GM19025 (cell line): ENCODE measurements at regions not wholly inside any gene's neighbourhood (a gene's known extent, or its start where the extent isn't known, plus 50 kb on each side); places are given as distances from the start of the nearest gene placed in this dataset.

Source experiments
- ATAC-seq: cut with Tn5 transposase; IDR thresholded peaks from one replicate; pipeline ENCODE4 v1.9.1; 2021; ENCODE audit warnings: mild to moderate bottlenecking, low read depth, moderate library complexity; ENCODE audit not compliant: unreplicated experiment

- no peak for ATAC-seq
These were observed 132.4 kb upstream of the ST6GAL2 start for GRCh38 chr2:107018366-107018765.

GRCh38 chr2:107020392-107020791, 134.4 kb upstream of the ST6GAL2 start:
- no peak for ATAC-seq

GRCh38 chr2:107024269-107024668, 138.3 kb upstream of the ST6GAL2 start:
- no peak for ATAC-seq

GRCh38 chr2:107025291-107025857, 139.4 kb upstream of the ST6GAL2 start:
- no peak for ATAC-seq

- no peak for ATAC-seq
These were observed 140.0 kb upstream of the ST6GAL2 start for GRCh38 chr2:107025869-107026380.

- ATAC-seq, result no peak
These were observed 141.2 kb upstream of the ST6GAL2 start for GRCh38 chr2:107027205-107027604.

- ATAC-seq, result no peak
These were observed 141.8 kb upstream of the ST6GAL2 start for GRCh38 chr2:107027810-107028209.

- ATAC-seq, result no peak
These were observed 142.7 kb upstream of the ST6GAL2 start for GRCh38 chr2:107028661-107029060.

GRCh38 chr2:107036293-107036692, 150.3 kb upstream of the ST6GAL2 start:
- ATAC-seq, result no peak

GRCh38 chr2:107062173-107062572, 176.2 kb upstream of the ST6GAL2 start:
- ATAC-seq, result no peak

DNA sequence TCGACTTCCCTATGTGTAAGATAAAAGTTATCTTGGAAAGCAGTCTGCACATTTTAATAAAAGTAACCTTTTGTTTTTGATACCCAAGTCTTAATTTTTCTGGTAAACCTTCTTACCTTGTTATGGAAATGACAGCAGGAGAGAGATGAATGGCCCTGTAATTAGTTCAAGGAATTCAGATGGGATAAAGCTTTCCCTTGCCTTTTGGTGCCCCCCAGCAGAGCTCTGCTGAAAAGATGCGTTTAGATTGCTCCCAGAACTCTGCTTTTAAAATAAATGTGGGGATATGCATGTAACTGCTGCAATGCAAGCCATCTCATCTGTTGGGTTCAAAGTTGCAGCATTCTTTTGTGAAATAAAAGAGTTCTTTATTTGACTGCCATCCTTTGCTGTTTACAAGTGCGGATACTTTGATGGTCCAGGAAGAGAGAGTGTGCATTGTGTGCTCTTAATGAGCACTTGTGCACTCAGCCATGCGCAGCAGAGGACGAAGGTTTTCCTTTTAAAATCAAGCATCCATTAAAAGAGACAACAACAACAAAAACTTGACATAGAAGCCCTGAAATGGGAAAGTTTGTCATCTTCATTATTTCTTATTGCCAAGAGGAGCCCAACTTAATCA, 176.7 kb upstream of the ST6GAL2 start:
- no peak for ATAC-seq

DNA sequence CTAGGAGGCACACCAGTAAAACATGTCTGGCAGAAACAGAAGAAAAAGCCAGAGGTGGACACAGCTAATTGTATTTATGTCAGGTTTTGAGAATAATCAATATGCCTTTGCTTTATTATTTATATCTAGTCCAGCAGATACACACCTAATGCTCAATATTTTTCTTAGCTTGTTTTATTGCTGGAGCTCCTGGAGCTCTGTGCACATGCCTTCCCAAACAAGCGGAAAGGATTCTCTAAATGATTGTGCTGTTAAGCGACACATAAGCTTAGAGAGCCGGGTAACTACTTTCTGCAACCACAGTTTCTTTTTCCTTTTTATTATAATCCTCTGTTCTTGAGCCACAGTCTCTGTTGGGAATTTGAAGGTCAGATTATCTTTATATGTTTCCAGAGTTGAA, 177.3 kb upstream of the ST6GAL2 start:
- no peak for ATAC-seq

DNA sequence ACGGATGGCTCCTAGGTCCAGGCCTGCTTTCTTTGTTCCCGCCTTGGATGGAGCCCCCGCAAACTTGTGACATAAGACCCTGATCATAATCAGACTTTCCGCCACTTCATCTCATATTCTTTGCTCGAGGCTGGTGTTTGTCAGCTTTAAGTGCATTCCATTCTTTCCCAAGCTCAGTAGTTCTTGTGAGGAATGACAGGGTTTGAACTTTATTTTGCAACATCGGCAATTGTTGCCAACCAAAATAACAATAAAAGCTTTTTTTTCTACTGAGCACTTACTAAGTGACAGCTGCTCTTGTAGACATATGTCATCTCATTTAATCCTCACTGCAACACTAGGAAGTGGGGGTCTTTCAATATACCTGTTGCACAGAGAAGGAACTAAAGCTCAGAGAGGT, 178.8 kb upstream of the ST6GAL2 start:
- ATAC-seq, result no peak

- ATAC-seq, result no peak
These were observed 182.3 kb upstream of the ST6GAL2 start for GRCh38 chr2:107068069-107068916.

DNA sequence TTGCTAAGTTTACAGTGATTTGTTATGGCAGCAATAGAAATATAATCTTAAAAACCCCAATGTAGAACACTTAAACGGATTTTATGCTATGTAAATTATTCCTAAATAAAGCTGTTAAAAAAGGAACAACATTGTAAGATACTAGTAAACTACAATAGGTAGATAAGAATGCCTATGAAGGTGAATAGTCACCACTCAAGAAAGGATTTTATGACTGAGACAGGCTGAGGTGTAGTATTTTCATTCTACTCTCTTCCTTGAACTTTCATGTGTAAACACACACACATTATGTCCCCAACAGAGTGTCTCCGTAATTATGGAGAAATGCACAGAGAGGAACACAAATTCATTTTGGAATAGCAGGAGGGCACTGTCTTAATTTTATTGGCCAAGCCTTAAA, 183.9 kb upstream of the ST6GAL2 start:
- ATAC-seq, result no peak

DNA sequence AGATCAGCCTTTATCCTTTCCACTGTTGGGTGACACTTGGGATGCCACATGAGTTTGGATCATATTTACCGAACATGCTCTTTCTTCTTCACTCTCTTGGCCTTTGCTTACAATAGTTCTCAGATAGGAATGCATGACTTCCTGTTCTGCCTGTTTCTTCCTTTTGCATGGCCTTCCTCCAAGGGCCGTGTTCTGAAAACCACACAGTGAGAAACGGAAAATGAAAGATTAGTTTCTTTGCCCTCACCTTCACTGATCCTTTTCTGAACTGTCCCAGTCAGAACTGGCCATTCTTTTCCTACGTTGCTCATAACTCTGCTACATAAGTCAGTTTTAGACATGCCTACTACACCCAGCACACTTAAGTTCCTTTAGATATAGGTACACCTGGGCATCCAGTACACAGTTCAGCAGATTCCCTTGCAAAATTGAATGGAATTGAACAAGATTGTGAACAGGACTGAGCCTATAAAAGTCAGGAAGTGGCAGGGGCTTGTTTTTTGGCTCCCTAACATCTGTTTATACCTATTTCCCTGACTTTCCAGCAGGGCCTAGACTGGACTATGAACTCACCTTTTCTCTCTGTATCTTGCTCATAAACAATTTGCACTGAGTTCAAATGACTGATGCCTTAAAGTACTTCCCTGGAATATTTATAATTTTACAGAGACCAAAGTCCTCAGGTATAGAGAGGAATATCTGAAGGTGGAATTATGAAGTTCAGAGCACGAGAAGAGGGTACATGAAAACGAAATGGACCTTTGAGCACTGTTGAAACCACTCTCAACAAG, 186.4 kb upstream of the ST6GAL2 start:
- no peak for ATAC-seq

DNA sequence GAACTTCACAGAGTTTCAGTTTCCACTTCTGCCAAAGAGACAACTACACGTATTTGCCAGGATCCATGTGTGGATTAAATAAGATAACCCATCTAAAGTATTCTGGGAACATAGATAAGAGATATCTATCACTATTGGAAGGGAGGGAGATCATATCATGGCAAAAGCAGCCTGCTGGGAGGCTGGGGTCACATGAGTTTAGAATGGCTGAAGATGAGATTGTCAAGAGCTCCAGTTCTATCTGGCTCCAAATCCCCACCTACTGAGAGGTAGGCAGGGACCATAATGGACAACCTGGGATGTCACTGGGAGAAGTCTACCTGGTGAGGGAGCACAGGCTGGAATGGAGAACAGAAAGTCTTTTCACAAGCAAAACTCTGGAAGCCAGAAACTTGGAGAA, 192.6 kb upstream of the ST6GAL2 start:
- no peak for ATAC-seq

DNA sequence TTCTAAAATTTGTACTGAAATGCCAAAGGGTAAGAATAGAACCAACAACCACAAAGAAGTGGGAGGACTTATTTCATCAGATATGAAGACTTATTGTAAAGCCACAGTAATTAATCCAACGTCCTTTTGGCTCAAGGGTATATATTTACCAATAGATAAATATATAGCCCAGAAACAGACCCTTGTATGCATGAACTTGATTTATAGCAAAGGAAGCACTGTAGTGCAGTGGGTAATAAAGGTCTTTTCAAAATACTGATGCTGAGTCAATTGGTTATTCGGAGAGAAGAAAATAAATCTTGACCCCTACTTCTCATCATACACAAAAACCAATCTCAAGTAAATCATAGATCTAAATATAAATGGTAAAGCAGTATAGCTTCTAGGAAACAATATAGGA, 200.5 kb upstream of the ST6GAL2 start:
- no peak for ATAC-seq

GRCh38 chr2:107088156-107088555, 202.2 kb upstream of the ST6GAL2 start:
- no peak for ATAC-seq

DNA sequence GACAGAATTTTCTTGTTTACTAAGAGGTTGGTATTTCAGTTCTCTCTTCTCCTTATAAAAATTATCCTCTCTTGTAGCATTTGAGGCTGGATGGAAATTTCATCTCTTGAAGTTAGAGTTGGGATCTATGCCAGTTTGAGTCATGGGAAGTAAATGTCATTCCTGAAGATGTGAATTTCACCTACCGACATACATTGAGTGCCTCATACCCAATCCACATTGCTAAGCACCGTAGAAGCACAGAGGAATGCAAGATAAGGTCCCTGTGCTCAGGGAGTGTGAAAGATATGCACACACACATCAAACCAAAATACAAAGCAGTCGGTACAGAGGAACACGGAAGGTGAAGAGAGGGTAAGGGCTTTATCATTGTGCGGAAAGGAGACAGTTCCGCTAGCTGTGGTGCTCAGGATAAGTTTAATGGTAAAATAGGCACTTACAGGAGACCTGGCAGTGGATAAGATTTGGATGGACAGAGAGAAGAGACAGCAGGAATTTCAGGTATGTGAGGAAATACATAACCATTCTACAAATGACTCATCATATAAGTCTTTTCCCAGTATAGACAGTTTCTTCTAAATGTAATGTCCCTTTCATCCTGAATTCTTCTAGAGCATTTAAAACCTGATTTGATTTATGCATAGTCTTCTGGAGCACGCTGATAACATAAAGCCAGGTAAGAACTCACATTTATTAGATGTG, 205.3 kb upstream of the ST6GAL2 start:
- no peak for ATAC-seq
